ENCODE measurements at regions not wholly inside any gene's neighbourhood (a gene's known extent, or its start where the extent isn't known, plus 50 kb on each side); places are given as distances from the start of the nearest gene placed in this dataset.

DNA sequence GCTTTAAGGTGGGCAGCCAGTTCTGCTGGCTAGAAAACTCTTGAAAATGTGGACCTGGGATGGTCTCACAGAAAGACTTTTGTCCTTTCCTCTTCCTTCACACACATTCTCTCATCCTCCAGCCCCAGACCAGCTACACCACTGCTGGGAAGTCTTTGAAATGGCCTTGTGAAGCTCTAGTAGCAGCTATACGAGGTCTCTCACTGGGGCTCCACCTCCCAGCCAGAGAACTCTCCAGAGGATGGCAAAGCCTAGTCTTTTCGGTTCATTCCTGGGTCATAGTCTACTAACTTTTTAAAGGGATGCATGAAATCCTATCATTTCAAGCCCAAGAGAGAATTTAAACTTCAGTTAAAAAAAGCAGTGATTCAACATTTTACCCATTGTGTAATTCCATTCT is 133.9 kb upstream of the ERCC6L2 start:
- TF ChIP-seq, protein P1, sequence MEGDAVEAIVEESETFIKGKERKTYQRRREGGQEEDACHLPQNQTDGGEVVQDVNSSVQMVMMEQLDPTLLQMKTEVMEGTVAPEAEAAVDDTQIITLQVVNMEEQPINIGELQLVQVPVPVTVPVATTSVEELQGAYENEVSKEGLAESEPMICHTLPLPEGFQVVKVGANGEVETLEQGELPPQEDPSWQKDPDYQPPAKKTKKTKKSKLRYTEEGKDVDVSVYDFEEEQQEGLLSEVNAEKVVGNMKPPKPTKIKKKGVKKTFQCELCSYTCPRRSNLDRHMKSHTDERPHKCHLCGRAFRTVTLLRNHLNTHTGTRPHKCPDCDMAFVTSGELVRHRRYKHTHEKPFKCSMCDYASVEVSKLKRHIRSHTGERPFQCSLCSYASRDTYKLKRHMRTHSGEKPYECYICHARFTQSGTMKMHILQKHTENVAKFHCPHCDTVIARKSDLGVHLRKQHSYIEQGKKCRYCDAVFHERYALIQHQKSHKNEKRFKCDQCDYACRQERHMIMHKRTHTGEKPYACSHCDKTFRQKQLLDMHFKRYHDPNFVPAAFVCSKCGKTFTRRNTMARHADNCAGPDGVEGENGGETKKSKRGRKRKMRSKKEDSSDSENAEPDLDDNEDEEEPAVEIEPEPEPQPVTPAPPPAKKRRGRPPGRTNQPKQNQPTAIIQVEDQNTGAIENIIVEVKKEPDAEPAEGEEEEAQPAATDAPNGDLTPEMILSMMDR (conservative IDR thresholded peaks at IDR 0.05; ENCODE audit: low read length), result no peak
- TF ChIP-seq EZH2phosphoT487 (IDR thresholded peaks at IDR 0.05; ENCODE audit: borderline replicate concordance), result no peak
